ENCODE measurements at regions not wholly inside any gene's neighbourhood (a gene's known extent, or its start where the extent isn't known, plus 50 kb on each side); places are given as distances from the start of the nearest gene placed in this dataset.
"Not testable (repeated sequence)": the region's sequence is repeated elsewhere in the genome, so short reads cannot be mapped to it uniquely, and the experiment has no call there.

DNA sequence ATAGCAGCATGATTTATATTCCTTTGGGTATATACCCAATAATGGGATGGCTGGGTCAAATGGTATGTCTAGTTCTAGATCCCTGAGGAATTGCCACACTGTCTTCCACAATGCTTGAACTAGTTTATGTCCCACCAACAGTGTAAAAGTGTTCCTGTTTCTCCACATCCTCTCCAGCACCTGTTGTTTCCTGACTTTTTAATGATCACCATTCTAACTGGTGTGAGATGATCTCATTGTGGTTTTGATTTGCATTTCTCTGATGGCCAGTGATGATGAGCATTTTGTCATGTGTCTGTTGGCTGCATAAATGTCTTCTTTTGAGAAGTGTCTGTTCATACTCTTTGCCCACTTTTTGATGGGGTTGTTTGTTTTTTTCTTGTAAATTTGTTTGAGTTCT is 54.0 kb upstream of the GPR89A start:
- not testable (repeated sequence) for ATAC-seq

DNA sequence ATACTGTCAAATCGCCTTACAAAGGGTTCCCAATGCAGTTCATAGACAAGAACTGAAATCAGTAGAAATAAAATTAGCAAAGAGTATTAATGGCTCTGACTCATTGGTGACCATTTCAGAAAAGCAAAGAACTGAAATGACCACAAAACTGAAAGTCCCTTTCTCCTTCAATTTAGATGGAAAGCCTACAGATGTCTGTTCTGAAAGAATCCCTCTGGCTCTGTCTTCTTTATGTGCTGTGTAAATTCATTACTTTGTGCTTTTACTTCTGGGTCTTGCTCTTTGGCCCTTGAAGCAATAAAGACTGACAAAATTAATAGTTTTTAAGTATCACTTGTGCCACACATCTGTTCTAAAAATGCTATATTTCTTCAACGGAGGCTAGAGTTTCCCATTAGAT is 62.7 kb upstream of the GPR89A start:
- ATAC-seq: peak; percentile 32
- TF ChIP-seq ZC3H10 (CRISPR knock-in tag; IDR thresholded peaks at IDR 0.05): peak; percentile 88
- no peak for TF ChIP-seq ARNTL (CRISPR knock-in tag; IDR thresholded peaks at IDR 0.05; ENCODE audit: borderline replicate concordance, low read depth)
- no peak for TF ChIP-seq BACH2 (CRISPR knock-in tag; IDR thresholded peaks at IDR 0.05; ENCODE audit: borderline replicate concordance)
- TF ChIP-seq OSR1 (CRISPR knock-in tag; IDR thresholded peaks at IDR 0.05): 0 out of 2 replicates have a peak, but pooled peaks have one; percentile 22
- TF ChIP-seq TOX (CRISPR knock-in tag; IDR thresholded peaks at IDR 0.05; ENCODE audit: borderline replicate concordance): peak; percentile 99
- TF ChIP-seq TCF4 (CRISPR knock-in tag; IDR thresholded peaks at IDR 0.05; ENCODE audit: borderline replicate concordance): no peak
- TF ChIP-seq, protein P1, sequence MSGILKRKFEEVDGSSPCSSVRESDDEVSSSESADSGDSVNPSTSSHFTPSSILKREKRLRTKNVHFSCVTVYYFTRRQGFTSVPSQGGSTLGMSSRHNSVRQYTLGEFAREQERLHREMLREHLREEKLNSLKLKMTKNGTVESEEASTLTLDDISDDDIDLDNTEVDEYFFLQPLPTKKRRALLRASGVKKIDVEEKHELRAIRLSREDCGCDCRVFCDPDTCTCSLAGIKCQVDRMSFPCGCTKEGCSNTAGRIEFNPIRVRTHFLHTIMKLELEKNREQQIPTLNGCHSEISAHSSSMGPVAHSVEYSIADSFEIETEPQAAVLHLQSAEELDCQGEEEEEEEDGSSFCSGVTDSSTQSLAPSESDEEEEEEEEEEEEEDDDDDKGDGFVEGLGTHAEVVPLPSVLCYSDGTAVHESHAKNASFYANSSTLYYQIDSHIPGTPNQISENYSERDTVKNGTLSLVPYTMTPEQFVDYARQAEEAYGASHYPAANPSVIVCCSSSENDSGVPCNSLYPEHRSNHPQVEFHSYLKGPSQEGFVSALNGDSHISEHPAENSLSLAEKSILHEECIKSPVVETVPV (CRISPR knock-in tag; IDR thresholded peaks at IDR 0.05): no peak; the same call in 1 of the 2 replicates
- TF ChIP-seq, protein P2, sequence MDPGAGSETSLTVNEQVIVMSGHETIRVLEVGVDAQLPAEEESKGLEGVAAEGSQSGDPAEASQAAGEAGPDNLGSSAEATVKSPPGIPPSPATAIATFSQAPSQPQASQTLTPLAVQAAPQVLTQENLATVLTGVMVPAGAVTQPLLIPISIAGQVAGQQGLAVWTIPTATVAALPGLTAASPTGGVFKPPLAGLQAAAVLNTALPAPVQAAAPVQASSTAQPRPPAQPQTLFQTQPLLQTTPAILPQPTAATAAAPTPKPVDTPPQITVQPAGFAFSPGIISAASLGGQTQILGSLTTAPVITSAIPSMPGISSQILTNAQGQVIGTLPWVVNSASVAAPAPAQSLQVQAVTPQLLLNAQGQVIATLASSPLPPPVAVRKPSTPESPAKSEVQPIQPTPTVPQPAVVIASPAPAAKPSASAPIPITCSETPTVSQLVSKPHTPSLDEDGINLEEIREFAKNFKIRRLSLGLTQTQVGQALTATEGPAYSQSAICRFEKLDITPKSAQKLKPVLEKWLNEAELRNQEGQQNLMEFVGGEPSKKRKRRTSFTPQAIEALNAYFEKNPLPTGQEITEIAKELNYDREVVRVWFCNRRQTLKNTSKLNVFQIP (CRISPR knock-in tag; IDR thresholded peaks at IDR 0.05; ENCODE audit: borderline replicate concordance, low read depth): peak; percentile 29; the same call in 1 of the 2 replicates
- TF ChIP-seq ESRRG (CRISPR knock-in tag; IDR thresholded peaks at IDR 0.05): no peak
- no peak for TF ChIP-seq CSDC2 (CRISPR knock-in tag; IDR thresholded peaks at IDR 0.05)
- no peak for TF ChIP-seq ZNF8 (CRISPR knock-in tag; IDR thresholded peaks at IDR 0.05)
- TF ChIP-seq ZFP30 (CRISPR knock-in tag; IDR thresholded peaks at IDR 0.05): no peak
- TF ChIP-seq, protein P3, sequence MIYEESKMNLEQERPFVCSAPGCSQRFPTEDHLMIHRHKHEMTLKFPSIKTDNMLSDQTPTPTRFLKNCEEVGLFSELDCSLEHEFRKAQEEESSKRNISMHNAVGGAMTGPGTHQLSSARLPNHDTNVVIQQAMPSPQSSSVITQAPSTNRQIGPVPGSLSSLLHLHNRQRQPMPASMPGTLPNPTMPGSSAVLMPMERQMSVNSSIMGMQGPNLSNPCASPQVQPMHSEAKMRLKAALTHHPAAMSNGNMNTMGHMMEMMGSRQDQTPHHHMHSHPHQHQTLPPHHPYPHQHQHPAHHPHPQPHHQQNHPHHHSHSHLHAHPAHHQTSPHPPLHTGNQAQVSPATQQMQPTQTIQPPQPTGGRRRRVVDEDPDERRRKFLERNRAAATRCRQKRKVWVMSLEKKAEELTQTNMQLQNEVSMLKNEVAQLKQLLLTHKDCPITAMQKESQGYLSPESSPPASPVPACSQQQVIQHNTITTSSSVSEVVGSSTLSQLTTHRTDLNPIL (CRISPR knock-in tag; IDR thresholded peaks at IDR 0.05; ENCODE audit: low read depth): no peak
- TF ChIP-seq, protein P4, sequence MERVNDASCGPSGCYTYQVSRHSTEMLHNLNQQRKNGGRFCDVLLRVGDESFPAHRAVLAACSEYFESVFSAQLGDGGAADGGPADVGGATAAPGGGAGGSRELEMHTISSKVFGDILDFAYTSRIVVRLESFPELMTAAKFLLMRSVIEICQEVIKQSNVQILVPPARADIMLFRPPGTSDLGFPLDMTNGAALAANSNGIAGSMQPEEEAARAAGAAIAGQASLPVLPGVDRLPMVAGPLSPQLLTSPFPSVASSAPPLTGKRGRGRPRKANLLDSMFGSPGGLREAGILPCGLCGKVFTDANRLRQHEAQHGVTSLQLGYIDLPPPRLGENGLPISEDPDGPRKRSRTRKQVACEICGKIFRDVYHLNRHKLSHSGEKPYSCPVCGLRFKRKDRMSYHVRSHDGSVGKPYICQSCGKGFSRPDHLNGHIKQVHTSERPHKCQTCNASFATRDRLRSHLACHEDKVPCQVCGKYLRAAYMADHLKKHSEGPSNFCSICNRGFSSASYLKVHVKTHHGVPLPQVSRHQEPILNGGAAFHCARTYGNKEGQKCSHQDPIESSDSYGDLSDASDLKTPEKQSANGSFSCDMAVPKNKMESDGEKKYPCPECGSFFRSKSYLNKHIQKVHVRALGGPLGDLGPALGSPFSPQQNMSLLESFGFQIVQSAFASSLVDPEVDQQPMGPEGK (CRISPR knock-in tag; IDR thresholded peaks at IDR 0.05; ENCODE audit: borderline replicate concordance): no peak; the same call in 1 of the 2 replicates
- TF ChIP-seq PPARA (CRISPR knock-in tag; IDR thresholded peaks at IDR 0.05; ENCODE audit: borderline replicate concordance): no peak
- TF ChIP-seq ISL1 (CRISPR knock-in tag; IDR thresholded peaks at IDR 0.05): no peak
- no peak for TF ChIP-seq ZFP3 (CRISPR knock-in tag; IDR thresholded peaks at IDR 0.05)
- peak; percentile 86; the same call in 1 of the 2 replicates for TF ChIP-seq RARB (CRISPR knock-in tag; IDR thresholded peaks at IDR 0.05)
- TF ChIP-seq SNAI2 (CRISPR knock-in tag; IDR thresholded peaks at IDR 0.05): no peak
- TF ChIP-seq, protein P5, sequence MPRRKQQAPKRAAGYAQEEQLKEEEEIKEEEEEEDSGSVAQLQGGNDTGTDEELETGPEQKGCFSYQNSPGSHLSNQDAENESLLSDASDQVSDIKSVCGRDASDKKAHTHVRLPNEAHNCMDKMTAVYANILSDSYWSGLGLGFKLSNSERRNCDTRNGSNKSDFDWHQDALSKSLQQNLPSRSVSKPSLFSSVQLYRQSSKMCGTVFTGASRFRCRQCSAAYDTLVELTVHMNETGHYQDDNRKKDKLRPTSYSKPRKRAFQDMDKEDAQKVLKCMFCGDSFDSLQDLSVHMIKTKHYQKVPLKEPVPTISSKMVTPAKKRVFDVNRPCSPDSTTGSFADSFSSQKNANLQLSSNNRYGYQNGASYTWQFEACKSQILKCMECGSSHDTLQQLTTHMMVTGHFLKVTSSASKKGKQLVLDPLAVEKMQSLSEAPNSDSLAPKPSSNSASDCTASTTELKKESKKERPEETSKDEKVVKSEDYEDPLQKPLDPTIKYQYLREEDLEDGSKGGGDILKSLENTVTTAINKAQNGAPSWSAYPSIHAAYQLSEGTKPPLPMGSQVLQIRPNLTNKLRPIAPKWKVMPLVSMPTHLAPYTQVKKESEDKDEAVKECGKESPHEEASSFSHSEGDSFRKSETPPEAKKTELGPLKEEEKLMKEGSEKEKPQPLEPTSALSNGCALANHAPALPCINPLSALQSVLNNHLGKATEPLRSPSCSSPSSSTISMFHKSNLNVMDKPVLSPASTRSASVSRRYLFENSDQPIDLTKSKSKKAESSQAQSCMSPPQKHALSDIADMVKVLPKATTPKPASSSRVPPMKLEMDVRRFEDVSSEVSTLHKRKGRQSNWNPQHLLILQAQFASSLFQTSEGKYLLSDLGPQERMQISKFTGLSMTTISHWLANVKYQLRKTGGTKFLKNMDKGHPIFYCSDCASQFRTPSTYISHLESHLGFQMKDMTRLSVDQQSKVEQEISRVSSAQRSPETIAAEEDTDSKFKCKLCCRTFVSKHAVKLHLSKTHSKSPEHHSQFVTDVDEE (CRISPR knock-in tag; IDR thresholded peaks at IDR 0.05): no peak

DNA sequence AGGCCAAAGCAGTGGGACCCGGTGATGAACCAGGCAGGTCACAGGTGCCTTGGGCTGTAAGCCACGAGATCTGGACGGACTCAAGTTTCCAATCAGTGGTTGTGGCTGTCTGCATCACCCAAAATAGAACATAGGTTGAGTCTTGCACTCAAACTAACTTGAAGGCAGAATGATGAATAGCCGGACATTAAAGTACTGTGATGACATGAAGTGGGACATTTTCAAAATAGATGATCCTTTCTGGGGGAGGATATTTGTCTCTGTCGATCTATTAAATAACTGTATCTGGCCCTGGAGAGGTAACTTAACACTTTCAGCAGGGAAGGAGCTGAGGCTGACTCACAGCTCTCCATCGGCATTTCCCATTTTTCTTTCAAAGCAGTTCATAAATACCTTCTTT is 66.1 kb upstream of the GPR89A start:
- ATAC-seq: peak; percentile 72
- TF ChIP-seq RARB (CRISPR knock-in tag; IDR thresholded peaks at IDR 0.05): peak; percentile 88; the same call in 1 of the 2 replicates
- peak; percentile 98 for TF ChIP-seq TOX (CRISPR knock-in tag; IDR thresholded peaks at IDR 0.05; ENCODE audit: borderline replicate concordance)

DNA sequence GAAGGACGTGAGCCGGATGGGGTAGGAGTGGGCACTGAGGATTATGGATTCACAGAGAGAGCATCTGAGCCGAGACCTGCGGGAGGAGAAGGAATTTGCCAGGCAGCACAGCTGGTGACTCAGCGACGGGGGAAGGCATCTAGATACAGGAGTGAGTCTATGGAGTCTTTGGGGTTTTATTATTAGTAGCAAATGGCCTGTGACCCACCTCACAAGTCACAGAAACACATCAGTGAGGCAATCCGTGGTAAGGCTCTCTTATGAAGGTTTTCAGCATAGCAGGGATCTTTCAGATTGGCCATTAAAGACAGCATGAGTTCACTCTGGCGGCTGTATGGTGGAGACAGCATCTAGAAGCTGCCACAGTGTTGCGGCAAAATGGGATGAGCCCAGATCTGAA is 66.5 kb upstream of the GPR89A start:
- ATAC-seq: peak; percentile 89

DNA sequence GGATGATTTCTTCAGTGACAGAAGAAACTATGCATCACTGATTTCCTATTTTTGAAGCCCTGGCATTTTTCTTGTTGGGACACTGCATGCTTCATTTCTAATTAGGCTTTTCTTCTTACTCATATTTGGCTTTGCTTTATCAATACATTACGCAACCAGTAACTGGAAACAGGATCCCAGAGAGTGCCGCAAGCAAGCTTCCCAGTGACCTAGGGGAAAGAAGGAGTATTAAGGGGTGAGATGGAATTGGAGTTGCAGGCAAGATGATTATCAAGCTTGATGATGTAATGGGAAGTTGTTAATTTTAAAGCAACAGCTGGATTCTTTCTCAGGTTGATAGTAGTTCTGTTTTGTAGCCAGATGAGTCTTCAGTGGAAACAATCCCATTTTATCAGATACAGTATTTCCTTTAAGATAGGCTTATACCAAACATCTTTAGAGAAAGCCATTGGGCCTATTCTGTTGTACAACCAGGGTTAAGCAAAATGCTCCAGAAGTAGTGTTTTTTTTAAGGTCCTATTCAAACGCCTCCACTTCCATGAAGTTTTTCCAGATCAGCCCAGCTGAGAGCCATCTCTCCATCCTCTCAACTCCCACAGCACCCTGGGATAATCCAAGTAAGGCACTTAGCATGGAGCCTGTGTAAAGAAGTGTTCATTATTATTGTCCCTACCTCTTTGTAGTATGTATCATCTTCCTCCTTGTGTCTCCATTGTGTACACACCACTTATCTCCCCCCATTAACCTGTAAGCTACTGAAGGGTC is 69.5 kb upstream of the GPR89A start:
- not testable (repeated sequence) for ATAC-seq

DNA sequence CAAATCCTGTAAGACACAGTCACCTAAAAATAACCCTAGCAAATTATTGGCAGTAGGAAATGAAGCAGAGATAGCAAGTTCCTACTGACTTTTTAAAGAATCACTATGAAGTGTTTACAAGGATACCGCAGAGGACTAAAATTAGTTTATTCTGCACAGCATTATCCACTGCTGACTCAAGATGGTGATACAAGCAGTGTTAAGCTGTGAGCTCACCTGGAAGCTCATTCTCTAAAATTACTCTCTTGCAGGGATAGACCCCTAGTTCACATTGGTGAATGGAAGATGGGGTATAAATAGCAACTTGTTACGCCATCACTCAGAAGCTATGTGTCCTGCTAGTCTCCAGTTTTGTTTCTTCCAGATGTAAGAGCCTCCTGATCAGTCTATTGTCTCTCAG is 70.8 kb upstream of the GPR89A start:
- ATAC-seq: peak; percentile 23

DNA sequence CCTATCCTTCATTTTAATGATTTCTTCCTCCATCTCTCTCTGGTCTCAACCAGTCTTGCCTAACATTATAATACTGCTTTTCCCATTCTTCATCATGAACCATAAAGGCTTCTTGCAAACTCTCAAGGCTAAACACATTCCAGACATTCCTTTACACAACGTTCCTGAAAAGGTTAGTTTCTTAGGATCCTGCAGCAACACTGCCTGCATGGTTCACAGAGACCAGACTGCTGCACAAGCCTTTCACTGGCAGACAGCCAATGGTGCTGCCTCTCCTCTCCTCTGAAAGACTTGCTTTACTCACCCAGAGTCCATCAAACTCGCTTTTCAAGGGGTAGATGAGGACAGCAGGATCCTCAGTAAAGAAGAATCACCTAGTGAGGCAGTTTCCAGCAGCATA is 72.3 kb upstream of the GPR89A start:
- ATAC-seq: peak; percentile 81

DNA sequence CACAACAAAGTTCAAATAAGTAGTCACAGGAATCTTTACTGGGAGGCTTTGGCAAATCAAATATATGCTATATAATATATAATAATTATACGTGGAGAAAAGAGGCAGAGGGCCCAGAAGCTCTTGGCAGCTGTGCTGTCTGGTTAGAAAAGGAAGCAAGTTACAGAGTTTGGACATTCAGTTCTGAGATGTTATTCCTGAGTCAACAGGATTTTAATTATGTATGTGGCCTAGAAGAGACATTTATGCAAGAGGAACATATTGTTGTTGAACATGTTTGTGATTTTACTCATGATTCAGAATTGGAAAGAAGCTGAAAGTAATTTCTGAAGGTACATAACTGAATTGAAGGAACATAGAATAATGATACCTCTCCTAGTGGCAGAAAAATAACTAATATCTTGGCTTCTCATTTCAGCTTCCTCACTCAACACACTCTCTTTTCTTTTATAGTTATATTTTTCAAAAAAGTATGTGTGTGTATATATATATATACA is 79.7 kb upstream of the GPR89A start:
- not testable (repeated sequence) for ATAC-seq

DNA sequence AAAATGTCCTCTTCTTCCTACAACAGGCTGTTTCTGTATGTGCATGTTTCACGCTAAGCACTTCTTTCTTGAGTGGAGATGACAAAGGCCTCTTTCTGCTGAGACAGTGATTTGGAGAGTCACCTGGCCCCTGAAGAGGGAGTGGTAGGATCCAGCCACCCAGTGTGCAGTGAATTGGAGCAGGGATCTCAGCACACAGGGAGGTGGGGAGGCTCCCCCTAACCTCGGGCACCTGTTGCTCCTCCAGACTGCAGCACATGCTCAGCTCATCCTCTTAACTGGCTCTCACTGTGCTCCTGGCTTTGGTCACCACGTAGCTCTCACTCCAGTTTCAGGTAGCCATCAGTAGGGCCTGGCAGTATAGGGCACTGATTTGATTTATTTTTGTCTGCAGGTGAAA is 87.6 kb upstream of the GPR89A start:
- not testable (repeated sequence) for ATAC-seq
